PC-3 (cell line): ENCODE measurements at regions not wholly inside any gene's neighbourhood (a gene's known extent, or its start where the extent isn't known, plus 50 kb on each side); places are given as distances from the start of the nearest gene placed in this dataset.

Experiments
- ATAC-seq: fragments of 200-7000 bp; cut with Tn5 transposase; 2 replicates; pipeline ENCODE4 v1.9.1; 2020; ENCODE audit warnings: mild to moderate bottlenecking, moderate library complexity
- BruUV-seq: library from RNA; stranded (reverse); fragments of 400-500 nt; replicated peaks from 2 replicates; lab custom pipeline; 2021; lab: Mats Ljungman, UMichigan
- CTCF ChIA-PET: fragments of 300-600 bp; sonication (Branson Sonifier 250); formaldehyde crosslinking; loops from one replicate; lab custom pipeline; 2022; ENCODE audit warnings: antibody characterized with exemption; lab: Charles Lee
- POLR2A ChIA-PET: fragments of 300-600 bp; sonication (Branson Sonifier 250); formaldehyde crosslinking; loops from one replicate; lab custom pipeline; 2022; ENCODE audit warnings: antibody characterized with exemption; ENCODE audit not compliant: unreplicated experiment; lab: Charles Lee
- DNase-seq: peaks from one replicate; pipeline ENCODE4 v3.0.0-alpha.2; 2015
- H2AFZ ChIP-seq: fragments of 300-600 bp; sonication (generic); 2 replicates; pipeline ENCODE4 v1.6.0; 2016; ENCODE audit warnings: antibody characterized with exemption, low read length
- H3F3A ChIP-seq: fragments of 300-600 bp; sonication (generic); one replicate; pipeline ENCODE4 v1.6.0; 2017; ENCODE audit warnings: antibody characterized with exemption, low read length, control low read depth, mild to moderate bottlenecking; ENCODE audit not compliant: unreplicated experiment
- H3K27ac ChIP-seq: fragments of 300-600 bp; sonication (generic); 2 replicates; pipeline ENCODE4 v1.5.1; 2016; ENCODE audit warnings: mild to moderate bottlenecking, low read length
- H3K27me3 ChIP-seq: fragments of 300-600 bp; sonication (generic); 2 replicates; pipeline ENCODE4 v1.6.1; 2016; ENCODE audit warnings: low read length, mixed read lengths
- H3K36me3 ChIP-seq: fragments of 300-600 bp; sonication (generic); 2 replicates; pipeline ENCODE4 v1.6.1; 2016; ENCODE audit warnings: low read depth, mixed run types, low read length, mixed read lengths
- H3K4me1 ChIP-seq: fragments of 300-600 bp; sonication (generic); 2 replicates; pipeline ENCODE4 v1.5.1; 2016; ENCODE audit warnings: low read length; ENCODE audit not compliant: insufficient read depth
- H3K4me2 ChIP-seq: fragments of 300-600 bp; sonication (generic); 2 replicates; pipeline ENCODE4 v1.6.0; 2016; ENCODE audit warnings: low read length
- H3K4me3 ChIP-seq: fragments of 300-600 bp; sonication (generic); 2 replicates; pipeline ENCODE4 v1.5.1; 2016; ENCODE audit warnings: mild to moderate bottlenecking, low read length, mixed read lengths
- H3K79me2 ChIP-seq: fragments of 300-600 bp; sonication (generic); 2 replicates; pipeline ENCODE4 v1.6.1; 2017; ENCODE audit warnings: low read length, mixed read lengths
- H3K9ac ChIP-seq: fragments of 300-600 bp; sonication (generic); 2 replicates; pipeline ENCODE4 v1.6.0; 2016; ENCODE audit warnings: mild to moderate bottlenecking, low read length
- H3K9me2 ChIP-seq: fragments of 300-600 bp; sonication (generic); replicated peaks from 2 replicates; pipeline ENCODE4 v1.6.1; 2016; ENCODE audit warnings: mixed run types, low read length, mixed read lengths
- H3K9me3 ChIP-seq: fragments of 300-600 bp; sonication (generic); 2 replicates; pipeline ENCODE4 v1.6.1; 2016; ENCODE audit warnings: low read length, mixed read lengths
- H4K20me1 ChIP-seq: fragments of 300-600 bp; sonication (generic); 2 replicates; pipeline ENCODE4 v1.6.1; 2016; ENCODE audit warnings: low read length, mixed read lengths
- CTCF ChIP-seq: fragments of 300-600 bp; sonication (generic); conservative IDR thresholded peaks from 2 replicates; pipeline ENCODE4 v1.5.1; 2017; ENCODE audit warnings: antibody characterized with exemption, low read depth, mild to moderate bottlenecking, low read length
- EZH2 ChIP-seq: fragments of 300-600 bp; sonication (generic); IDR thresholded peaks from one replicate; pipeline ENCODE4 v1.6.1; 2017; ENCODE audit warnings: antibody characterized with exemption, mild to moderate bottlenecking, low read length; ENCODE audit not compliant: unreplicated experiment
- EZH2phosphoT487 ChIP-seq: fragments of 300-600 bp; sonication (generic); IDR thresholded peaks from 2 replicates; pipeline ENCODE4 v1.6.1; 2018; ENCODE audit warnings: mild to moderate bottlenecking, antibody characterized with exemption, low read length, borderline replicate concordance
- intact Hi-C: fragments of 100-400 bp; cut with micrococcal nuclease; formaldehyde crosslinking; loops from 2 replicates; pipeline ENCODE4 v1.9.0; 2023

- Histone ChIP-seq H3K79me2 (no peaks in the 10 kb centered on the region), H3K27ac (no peak overlapping the region), H3K4me3 (no peak overlapping the region), H2AFZ (no peak overlapping the region), H3K4me2 (no peak overlapping the region), H3K4me1 (no peaks in the 10 kb centered on the region), H3F3A (no peaks in the 10 kb centered on the region), H3K9me3 (no peaks in the 10 kb centered on the region), H3K36me3 (no peaks in the 10 kb centered on the region), H3K27me3 (peaks cover 18% of the 10 kb centered on the region; the same call in 1 of the 2 replicates), H3K9me2 (no peaks in the 10 kb centered on the region), H3K9ac (no peak overlapping the region), H4K20me1 (no peaks in the 10 kb centered on the region)
- ChIA-PET CTCF (no interaction called here), POLR2A (no interaction called here)
- no peak for TF ChIP-seq EZH2phosphoT487
- no peak for TF ChIP-seq CTCF
- no peak for TF ChIP-seq EZH2
- intact Hi-C loops: no loop called here
- ATAC-seq (no peak), DNase-seq (no peak)
- BruUV-seq: no TSS peak
Measured at GRCh38 chr3:39665441-39665840, 144.0 kb upstream of the MYRIP start.

GRCh38 chr3:39668420-39668819 is 141.0 kb upstream of the MYRIP start:
- POLR2A ChIA-PET: no interaction called here
- H2AFZ ChIP-seq: no peak overlapping the region
- CTCF ChIA-PET: no interaction called here
- H3K9ac ChIP-seq: no peak overlapping the region
- H3K79me2 ChIP-seq: no peaks in the 10 kb centered on the region
- no peak overlapping the region for H3K4me3 ChIP-seq
- no peaks in the 10 kb centered on the region for H3K9me3 ChIP-seq
- no peaks in the 10 kb centered on the region for H3K36me3 ChIP-seq
- no TSS peak for BruUV-seq
- H3K4me2 ChIP-seq: no peak overlapping the region
- no peaks in the 10 kb centered on the region for H3K9me2 ChIP-seq
- peaks cover 18% of the 10 kb centered on the region; the same call in 1 of the 2 replicates for H3K27me3 ChIP-seq
- intact Hi-C loops: no loop called here
- H4K20me1 ChIP-seq: no peaks in the 10 kb centered on the region
- no peaks in the 10 kb centered on the region for H3F3A ChIP-seq
- TF ChIP-seq EZH2 (no peak), EZH2phosphoT487 (no peak), CTCF (peak; percentile 74)
- DNase-seq (peak; percentile 62), ATAC-seq (peak; percentile 31; the same call in 1 of the 2 replicates)
- H3K27ac ChIP-seq: no peak overlapping the region
- no peaks in the 10 kb centered on the region for H3K4me1 ChIP-seq

DNA sequence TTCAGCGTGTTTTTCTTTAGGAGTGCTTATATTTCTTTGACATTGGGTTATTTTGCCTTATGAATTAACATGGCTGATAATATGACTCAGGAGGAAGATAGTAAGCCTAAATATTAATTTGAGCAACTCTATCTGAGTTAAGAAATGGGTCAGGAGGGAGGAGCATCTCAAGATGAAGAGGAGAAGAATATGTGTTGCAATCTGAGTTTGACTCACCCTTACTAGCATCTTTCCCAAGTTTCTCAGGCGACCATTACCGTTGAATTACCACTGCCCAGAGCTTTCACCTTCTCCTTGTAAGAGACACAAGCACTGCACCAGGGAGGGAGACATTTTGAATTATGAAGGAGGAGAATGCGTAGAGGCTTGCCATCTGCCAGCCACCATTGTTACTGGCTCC is 138.3 kb upstream of the MYRIP start:
- no peaks in the 10 kb centered on the region for H3K36me3 ChIP-seq
- BruUV-seq: no TSS peak
- no peak overlapping the region for H3K27ac ChIP-seq
- intact Hi-C loops: no loop called here
- no peaks in the 10 kb centered on the region for H3K79me2 ChIP-seq
- no peaks in the 10 kb centered on the region for H3K9me3 ChIP-seq
- no peak overlapping the region for H3K9ac ChIP-seq
- POLR2A ChIA-PET: no interaction called here
- H3K4me1 ChIP-seq: no peaks in the 10 kb centered on the region
- DNase-seq (no peak), ATAC-seq (no peak)
- CTCF ChIA-PET: no interaction called here
- no peak overlapping the region for H3K4me2 ChIP-seq
- no peaks in the 10 kb centered on the region for H3K27me3 ChIP-seq
- H3F3A ChIP-seq: no peaks in the 10 kb centered on the region
- no peak overlapping the region for H3K4me3 ChIP-seq
- H4K20me1 ChIP-seq: no peaks in the 10 kb centered on the region
- TF ChIP-seq EZH2phosphoT487 (no peak), CTCF (no peak), EZH2 (no peak)
- H2AFZ ChIP-seq: no peak overlapping the region
- H3K9me2 ChIP-seq: no peaks in the 10 kb centered on the region
